GM12878 (cell line): ENCODE measurements at regions not wholly inside any gene's neighbourhood (a gene's known extent, or its start where the extent isn't known, plus 50 kb on each side); places are given as distances from the start of the nearest gene placed in this dataset.

ENCODE experiments used
- ATF3 ChIP-seq: IDR thresholded peaks from 2 replicates; pipeline ENCODE4 v1.6.1; 2011; ENCODE audit warnings: low read depth, mild to moderate bottlenecking, low read length, moderate library complexity, borderline replicate concordance; ENCODE audit errors: extremely low read depth
- BRCA1 ChIP-seq: IDR thresholded peaks from 2 replicates; pipeline ENCODE4 v1.6.1; 2011; ENCODE audit warnings: low read depth, low read length, improper control_type of control experiment
- CHD2 ChIP-seq: IDR thresholded peaks from 2 replicates; pipeline ENCODE4 v1.6.1; 2011; ENCODE audit warnings: low read depth, low read length, improper control_type of control experiment, borderline replicate concordance
- CREB1 ChIP-seq: IDR thresholded peaks from 2 replicates; pipeline ENCODE4 v1.6.1; 2012; ENCODE audit warnings: low read depth, mild to moderate bottlenecking, inconsistent platforms
- E2F4 ChIP-seq: IDR thresholded peaks from 2 replicates; pipeline ENCODE4 v1.6.1; 2012; ENCODE audit warnings: low read depth, low read length, improper control_type of control experiment
- FOXK2 ChIP-seq: fragments of 450-650 bp; IDR thresholded peaks from 2 replicates; pipeline ENCODE4 v1.6.1; 2017; ENCODE audit warnings: mild to moderate bottlenecking, moderate library complexity
- IRF5 ChIP-seq: fragments of 450-650 bp; IDR thresholded peaks from 2 replicates; pipeline ENCODE4 v1.6.1; 2017; ENCODE audit warnings: borderline replicate concordance
- JUND ChIP-seq: IDR thresholded peaks from 2 replicates; pipeline ENCODE4 v1.6.1; 2012; ENCODE audit warnings: low read depth, mild to moderate bottlenecking, low read length, improper control_type of control experiment, moderate library complexity
- LARP7 ChIP-seq: fragments of 450-650 bp; IDR thresholded peaks from 2 replicates; pipeline ENCODE4 v1.6.1; 2017; ENCODE audit warnings: mild to moderate bottlenecking
- PAX8 ChIP-seq: fragments of 450-650 bp; IDR thresholded peaks from 2 replicates; pipeline ENCODE4 v1.6.1; 2017; ENCODE audit warnings: mild to moderate bottlenecking, moderate library complexity
- RAD51 ChIP-seq: fragments of 450-650 bp; IDR thresholded peaks from 2 replicates; pipeline ENCODE4 v1.6.1; 2016; ENCODE audit warnings: moderate library complexity, mild to moderate bottlenecking, inconsistent platforms
- RELA ChIP-seq: fragments of 450-650 bp; IDR thresholded peaks from 2 replicates; pipeline ENCODE4 v1.8.0; 2014; ENCODE audit warnings: borderline replicate concordance; ENCODE audit not compliant: partially characterized antibody
- REST ChIP-seq: IDR thresholded peaks from 2 replicates; pipeline ENCODE4 v1.6.1; 2012; ENCODE audit warnings: mild to moderate bottlenecking, low read depth, low read length
- SIN3A ChIP-seq: IDR thresholded peaks from 2 replicates; pipeline ENCODE4 v1.6.1; 2012; ENCODE audit warnings: low read depth, low read length, improper control_type of control experiment
- SRF ChIP-seq, 2 experiments: IDR thresholded peaks; 2 replicates each; pipeline ENCODE4 v1.6.1; 2011; ENCODE audit warnings: low read depth in 2 of 2, low read length in 2 of 2, mild to moderate bottlenecking in 1 of 2, moderate library complexity in 1 of 2
- TAF1 ChIP-seq: IDR thresholded peaks from 2 replicates; pipeline ENCODE4 v1.6.1; 2011; ENCODE audit warnings: mild to moderate bottlenecking, low read depth, low read length, borderline replicate concordance
- TCF12 ChIP-seq: IDR thresholded peaks from 2 replicates; pipeline ENCODE4 v1.6.1; 2011; ENCODE audit warnings: low read depth, mild to moderate bottlenecking, low read length
- ZBTB33 ChIP-seq: fragments of 450-650 bp; IDR thresholded peaks from 2 replicates; pipeline ENCODE4 v1.6.1; 2017; ENCODE audit warnings: mild to moderate bottlenecking
- ZBTB4 ChIP-seq: fragments of 450-650 bp; formaldehyde crosslinking; IDR thresholded peaks from 2 replicates; pipeline ENCODE4 v1.4.0; 2022; ENCODE audit warnings: mild to moderate bottlenecking, moderate library complexity
- ZNF207 ChIP-seq: fragments of 450-650 bp; IDR thresholded peaks from 2 replicates; pipeline ENCODE4 v1.6.1; 2014; ENCODE audit warnings: antibody characterized with exemption, mild to moderate bottlenecking, borderline replicate concordance
- ZNF24 ChIP-seq: fragments of 450-650 bp; IDR thresholded peaks from 2 replicates; pipeline ENCODE4 v1.6.1; 2017; ENCODE audit warnings: antibody characterized with exemption, mild to moderate bottlenecking

- no peak for TF ChIP-seq ZBTB4
- peak; percentile 51; the same call in 1 of the 2 replicates for TF ChIP-seq CREB1
- TF ChIP-seq SRF (IDR thresholded peaks at IDR 0.05; ENCODE audit: low read depth in 2 of 2, low read length in 2 of 2) = no peak
- no peak for TF ChIP-seq ZBTB33
- TF ChIP-seq TCF12 = peak; percentile 76
- no peak for TF ChIP-seq ATF3
- no peak for TF ChIP-seq FOXK2
- TF ChIP-seq LARP7 = no peak
- no peak for TF ChIP-seq REST
- no peak for TF ChIP-seq IRF5
- no peak for TF ChIP-seq TAF1
- TF ChIP-seq BRCA1 = no peak
- no peak for TF ChIP-seq RELA
- TF ChIP-seq ZNF24 = no peak
- TF ChIP-seq SIN3A = no peak
- TF ChIP-seq CHD2 = no peak
- TF ChIP-seq ZNF207 = no peak
- TF ChIP-seq E2F4 = no peak
- TF ChIP-seq RAD51 = no peak
- no peak for TF ChIP-seq JUND
- TF ChIP-seq PAX8 = no peak
Measured at GRCh38 chr17:72034000-72034399, 86.8 kb upstream of the SOX9 start (continued).
